Peyer's patch (tissue), 4 donors: ENCODE measurements at regions not wholly inside any gene's neighbourhood (a gene's known extent, or its start where the extent isn't known, plus 50 kb on each side); places are given as distances from the start of the nearest gene placed in this dataset.

Experiments
- POLR2A ChIP-seq, 2 donors: fragments of 450-650 bp; IDR thresholded peaks; one replicate each; pipeline ENCODE4 v1.5.1; 2017; ENCODE audit warnings: antibody characterized with exemption in 2 of 2, mild to moderate bottlenecking in 2 of 2, moderate library complexity in 2 of 2
- TF ChIP-seq, protein P1 (sequence below), 6 experiments: fragments of 450-650 bp in 4 of 6; fragments of 200-600 bp in 2 of 6; sonication (generic) in 1 of 6; IDR thresholded peaks; one replicate each; pipeline ENCODE4 v1.5.1; 2017 to 2019; ENCODE audit warnings: antibody characterized with exemption in 6 of 6, mild to moderate bottlenecking in 3 of 6, moderate library complexity in 1 of 6

- TF ChIP-seq, protein P1, sequence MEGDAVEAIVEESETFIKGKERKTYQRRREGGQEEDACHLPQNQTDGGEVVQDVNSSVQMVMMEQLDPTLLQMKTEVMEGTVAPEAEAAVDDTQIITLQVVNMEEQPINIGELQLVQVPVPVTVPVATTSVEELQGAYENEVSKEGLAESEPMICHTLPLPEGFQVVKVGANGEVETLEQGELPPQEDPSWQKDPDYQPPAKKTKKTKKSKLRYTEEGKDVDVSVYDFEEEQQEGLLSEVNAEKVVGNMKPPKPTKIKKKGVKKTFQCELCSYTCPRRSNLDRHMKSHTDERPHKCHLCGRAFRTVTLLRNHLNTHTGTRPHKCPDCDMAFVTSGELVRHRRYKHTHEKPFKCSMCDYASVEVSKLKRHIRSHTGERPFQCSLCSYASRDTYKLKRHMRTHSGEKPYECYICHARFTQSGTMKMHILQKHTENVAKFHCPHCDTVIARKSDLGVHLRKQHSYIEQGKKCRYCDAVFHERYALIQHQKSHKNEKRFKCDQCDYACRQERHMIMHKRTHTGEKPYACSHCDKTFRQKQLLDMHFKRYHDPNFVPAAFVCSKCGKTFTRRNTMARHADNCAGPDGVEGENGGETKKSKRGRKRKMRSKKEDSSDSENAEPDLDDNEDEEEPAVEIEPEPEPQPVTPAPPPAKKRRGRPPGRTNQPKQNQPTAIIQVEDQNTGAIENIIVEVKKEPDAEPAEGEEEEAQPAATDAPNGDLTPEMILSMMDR (IDR thresholded peaks at IDR 0.05): no peak
- no peak for TF ChIP-seq POLR2A (IDR thresholded peaks at IDR 0.05)
Observed at GRCh38 chr2:217105733-217106649, 246.1 kb upstream of the TNP1 start.
